ENCODE measurements at regions not wholly inside any gene's neighbourhood (a gene's known extent, or its start where the extent isn't known, plus 50 kb on each side); places are given as distances from the start of the nearest gene placed in this dataset.
"Not testable (repeated sequence)": the region's sequence is repeated elsewhere in the genome, so short reads cannot be mapped to it uniquely, and the experiment has no call there.

- Histone ChIP-seq H3K9me3 (replicated peaks in 1 of 11) (peaks cover 0 to 21% (median 11%) of the 10 kb centered on the region in 11 experiments; a peak in 12 of 22 replicates), H3K4me1 (peaks cover 0 to 8% (median 6%) of the 10 kb centered on the region in 10 experiments; a peak in 8 of 20 replicates), H3K9ac (no peak overlapping the region), H3K4me3 (no peak overlapping the region), H3K27ac (no peak overlapping the region), H3K27me3 (peaks cover 23 to 56% (median 44%) of the 10 kb centered on the region in 11 experiments; a peak in 21 of 22 replicates), H3K36me3 (no peaks in the 10 kb centered on the region), H3K4me2 (no peak overlapping the region), H4K20me1 (no peaks in the 10 kb centered on the region)
- TF ChIP-seq Cebpa-rat (IDR thresholded peaks at IDR 0.05): no peak
These were observed 165.1 kb downstream of the VSIG4 start for GRCh38 chrX:65874765-65875164.

GRCh38 chrX:65874110-65874509 is 165.8 kb downstream of the VSIG4 start:
- peaks cover 0 to 8% (median 6%) of the 10 kb centered on the region in 10 experiments; a peak in 8 of 20 replicates for H3K4me1 ChIP-seq
- H3K9me3 ChIP-seq (replicated peaks in 1 of 11): peaks cover 0 to 21% (median 11%) of the 10 kb centered on the region in 11 experiments; a peak in 12 of 22 replicates
- H3K36me3 ChIP-seq: no peaks in the 10 kb centered on the region
- no peaks in the 10 kb centered on the region for H4K20me1 ChIP-seq
- H3K4me3 ChIP-seq: no peak overlapping the region
- no peak overlapping the region for H3K27ac ChIP-seq
- H3K9ac ChIP-seq: no peak overlapping the region
- no peak overlapping the region for H3K4me2 ChIP-seq
- TF ChIP-seq Cebpa-rat (IDR thresholded peaks at IDR 0.05): no peak
- peaks cover 23 to 55% (median 38%) of the 10 kb centered on the region in 11 experiments; a peak in 21 of 22 replicates for H3K27me3 ChIP-seq

- Histone ChIP-seq H3K27me3 (peaks cover 23 to 48% (median 38%) of the 10 kb centered on the region in 11 experiments; a peak in 21 of 22 replicates), H3K4me3 (no peak overlapping the region), H3K4me2 (no peak overlapping the region), H3K9ac (no peak overlapping the region), H3K9me3 (replicated peaks in 1 of 11) (peaks cover 0 to 21% (median 11%) of the 10 kb centered on the region in 11 experiments; a peak in 12 of 22 replicates), H4K20me1 (no peaks in the 10 kb centered on the region), H3K27ac (no peak overlapping the region), H3K36me3 (no peaks in the 10 kb centered on the region), H3K4me1 (peaks cover 0 to 8% (median 6%) of the 10 kb centered on the region in 10 experiments; a peak in 8 of 20 replicates)
- no peak for TF ChIP-seq Cebpa-rat (IDR thresholded peaks at IDR 0.05)
These were observed 166.5 kb downstream of the VSIG4 start for GRCh38 chrX:65873385-65873784.

DNA sequence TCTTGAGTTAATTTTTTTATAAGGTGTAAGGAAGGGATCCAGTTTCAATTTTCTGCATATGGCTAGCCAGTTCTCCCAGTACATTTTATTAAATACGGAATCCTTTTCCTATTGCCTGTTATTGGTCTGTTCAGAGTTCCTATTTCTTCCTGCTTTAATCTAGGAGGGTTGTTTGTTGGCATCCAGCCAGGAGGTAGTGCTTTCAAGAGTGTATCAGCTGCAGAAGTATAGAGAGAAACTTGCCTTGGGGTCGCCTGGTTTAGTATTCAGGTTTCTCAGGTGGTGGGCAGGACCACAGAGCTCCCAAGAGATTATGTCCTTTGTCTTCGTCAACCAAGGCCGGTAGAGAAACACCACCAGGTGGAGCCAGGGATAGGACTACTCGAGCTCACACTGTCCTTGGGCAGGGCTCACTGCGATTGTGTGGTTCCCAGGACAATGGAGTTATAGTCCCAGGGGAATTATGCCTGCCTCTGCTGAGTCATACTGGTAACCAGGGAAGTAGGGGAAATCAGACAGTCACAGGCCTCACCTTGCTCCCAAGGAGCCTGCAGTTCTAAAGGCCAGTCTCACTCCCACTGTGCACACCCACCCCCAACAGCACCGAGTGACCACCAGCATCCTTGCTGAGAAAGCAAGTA is 168.1 kb downstream of the VSIG4 start:
- Histone ChIP-seq H3K9me3 (replicated peaks in 1 of 11) (peaks cover 0 to 24% (median 11%) of the 10 kb centered on the region in 11 experiments; a peak in 12 of 22 replicates), H3K4me1 (peaks cover 0 to 8% (median 6%) of the 10 kb centered on the region in 10 experiments; a peak in 8 of 20 replicates), H4K20me1 (no peaks in the 10 kb centered on the region), H3K36me3 (no peaks in the 10 kb centered on the region), H3K4me3 (no peak overlapping the region), H3K27ac (no peak overlapping the region; a peak in 1 of 22 replicates), H3K9ac (no peak overlapping the region), H3K27me3 (peaks cover 23 to 41% (median 33%) of the 10 kb centered on the region in 11 experiments; a peak in 21 of 22 replicates), H3K4me2 (peak overlapping the region in 5 of 11 experiments; percentile 8 to 42 (median 26); a peak in 4 of 22 replicates)
- TF ChIP-seq Cebpa-rat (IDR thresholded peaks at IDR 0.05): no peak

GRCh38 chrX:65870544-65870943 is 169.3 kb downstream of the VSIG4 start:
- H3K4me3 ChIP-seq, H3K27ac ChIP-seq, H3K36me3 ChIP-seq, H3K4me1 ChIP-seq, H3K9ac ChIP-seq, H3K4me2 ChIP-seq, H4K20me1 ChIP-seq: not testable (repeated sequence)
- Histone ChIP-seq H3K9me3 (replicated peaks in 1 of 11) (peaks cover 0 to 22% (median 9%) of the 10 kb centered on the region in 11 experiments; a peak in 12 of 22 replicates), H3K27me3 (peaks cover 23 to 41% (median 33%) of the 10 kb centered on the region in 11 experiments; a peak in 21 of 22 replicates)

- Histone ChIP-seq H3K9me3 (replicated peaks in 1 of 11) (peaks cover 0 to 21% (median 0%) of the 10 kb centered on the region in 11 experiments; a peak in 2 of 22 replicates), H3K27me3 (peaks cover 24 to 39% (median 33%) of the 10 kb centered on the region in 11 experiments; a peak in 21 of 22 replicates), H4K20me1 (no peaks in the 10 kb centered on the region), H3K27ac (no peak overlapping the region), H3K4me2 (no peak overlapping the region), H3K36me3 (no peaks in the 10 kb centered on the region), H3K9ac (no peak overlapping the region), H3K4me3 (no peak overlapping the region), H3K4me1 (peaks cover 0 to 1% (median under 1%) of the 10 kb centered on the region in 10 experiments; a peak in 7 of 20 replicates)
- TF ChIP-seq Cebpa-rat (IDR thresholded peaks at IDR 0.05): no peak
These were observed 173.1 kb downstream of the VSIG4 start for GRCh38 chrX:65866773-65867172.

GRCh38 chrX:65866146-65866545 is 173.7 kb downstream of the VSIG4 start:
- Histone ChIP-seq H3K27me3 (peaks cover 24 to 40% (median 33%) of the 10 kb centered on the region in 11 experiments; a peak in 21 of 22 replicates), H3K4me2 (no peak overlapping the region), H3K4me3 (no peak overlapping the region), H4K20me1 (no peaks in the 10 kb centered on the region), H3K9me3 (replicated peaks in 1 of 11) (peaks cover 0 to 21% (median 0%) of the 10 kb centered on the region in 11 experiments; a peak in 2 of 22 replicates), H3K4me1 (0 out of 20 replicates have a peak, but pooled peaks cover 0 to 4% (median 0%) of the 10 kb centered on the region in 10 experiments), H3K9ac (no peak overlapping the region), H3K27ac (no peak overlapping the region), H3K36me3 (no peaks in the 10 kb centered on the region)
- no peak for TF ChIP-seq Cebpa-rat (IDR thresholded peaks at IDR 0.05)

- H3K9ac ChIP-seq: no peak overlapping the region
- no peaks in the 10 kb centered on the region for H3K36me3 ChIP-seq
- no peak overlapping the region for H3K4me3 ChIP-seq
- H4K20me1 ChIP-seq: no peaks in the 10 kb centered on the region
- no peak overlapping the region for H3K27ac ChIP-seq
- H3K4me1 ChIP-seq: 0 out of 20 replicates have a peak, but pooled peaks cover 0 to 4% (median 0%) of the 10 kb centered on the region in 10 experiments
- no peak overlapping the region for H3K4me2 ChIP-seq
- H3K9me3 ChIP-seq (replicated peaks in 1 of 11): peaks cover 0 to 12% (median 0%) of the 10 kb centered on the region in 11 experiments; a peak in 3 of 22 replicates
- TF ChIP-seq Cebpa-rat (IDR thresholded peaks at IDR 0.05): no peak
- H3K27me3 ChIP-seq: peaks cover 24 to 54% (median 42%) of the 10 kb centered on the region in 11 experiments; a peak in 21 of 22 replicates
These were observed 177.2 kb downstream of the VSIG4 start for GRCh38 chrX:65862638-65863037.

GRCh38 chrX:65859299-65859698 is 180.6 kb downstream of the VSIG4 start:
- H4K20me1 ChIP-seq: no peaks in the 10 kb centered on the region
- H3K9me3 ChIP-seq (replicated peaks in 1 of 11): peaks cover 7 to 39% (median 23%) of the 10 kb centered on the region in 11 experiments; a peak in 21 of 22 replicates
- TF ChIP-seq Cebpa-rat (IDR thresholded peaks at IDR 0.05): no peak
- H3K4me1 ChIP-seq: 0 out of 20 replicates have a peak, but pooled peaks cover 0 to 4% (median 0%) of the 10 kb centered on the region in 10 experiments
- H3K27ac ChIP-seq: no peak overlapping the region
- no peak overlapping the region for H3K4me2 ChIP-seq
- peaks cover 16 to 52% (median 32%) of the 10 kb centered on the region in 11 experiments; a peak in 21 of 22 replicates for H3K27me3 ChIP-seq
- H3K36me3 ChIP-seq: no peaks in the 10 kb centered on the region
- H3K4me3 ChIP-seq: no peak overlapping the region
- no peak overlapping the region for H3K9ac ChIP-seq

GRCh38 chrX:65854437-65854836 is 185.4 kb downstream of the VSIG4 start:
- not testable (repeated sequence) for H3K4me2 ChIP-seq, H4K20me1 ChIP-seq, H3K36me3 ChIP-seq, H3K4me1 ChIP-seq, H3K27ac ChIP-seq, H3K9ac ChIP-seq, H3K4me3 ChIP-seq
- peaks cover 14 to 53% (median 29%) of the 10 kb centered on the region in 11 experiments; a peak in 21 of 22 replicates for H3K9me3 ChIP-seq (replicated peaks in 1 of 11)
- peaks cover 0 to 16% (median 4%) of the 10 kb centered on the region in 11 experiments; a peak in 10 of 22 replicates for H3K27me3 ChIP-seq

- Histone ChIP-seq H3K9me3 (replicated peaks in 1 of 11) (peaks cover 14 to 41% (median 23%) of the 10 kb centered on the region in 11 experiments; a peak in 21 of 22 replicates), H3K27me3 (peaks cover 4 to 21% (median 9%) of the 10 kb centered on the region in 11 experiments; a peak in 11 of 22 replicates)
- not testable (repeated sequence) for H3K9ac ChIP-seq, H3K4me2 ChIP-seq, H3K4me1 ChIP-seq, H3K27ac ChIP-seq, H3K36me3 ChIP-seq, H4K20me1 ChIP-seq, H3K4me3 ChIP-seq
These were observed 183.9 kb downstream of the MSN start for GRCh38 chrX:65851306-65851705.

DNA sequence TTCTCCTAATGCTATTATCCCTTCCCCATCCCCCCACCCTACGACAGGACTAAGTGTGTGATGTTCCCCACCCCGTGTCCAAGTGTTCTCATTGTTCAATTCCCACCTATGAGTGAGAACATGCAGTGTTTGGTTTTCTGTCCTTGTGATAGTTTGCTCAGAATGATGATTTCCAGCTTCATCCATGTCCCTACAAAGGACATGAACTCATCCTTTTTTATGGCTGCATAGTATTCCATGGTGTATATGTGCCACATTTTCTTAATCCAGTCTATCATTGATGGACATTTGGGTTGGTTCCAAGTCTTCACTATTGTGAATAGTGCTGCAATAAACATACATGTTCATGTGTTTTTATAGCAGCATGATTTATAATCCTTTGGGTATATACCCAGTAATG is 183.4 kb downstream of the MSN start:
- H3K9me3 ChIP-seq (replicated peaks in 1 of 11): peaks cover 10 to 36% (median 18%) of the 10 kb centered on the region in 11 experiments; a peak in 20 of 22 replicates
- H3K4me2 ChIP-seq, H3K9ac ChIP-seq: not testable (repeated sequence)

More for the DNA sequence above, 183.4 kb downstream of the MSN start:
- not testable (repeated sequence) for H3K27ac ChIP-seq, H4K20me1 ChIP-seq, H3K36me3 ChIP-seq, H3K4me1 ChIP-seq, H3K4me3 ChIP-seq
- peaks cover 4 to 24% (median 10%) of the 10 kb centered on the region in 11 experiments; a peak in 11 of 22 replicates for H3K27me3 ChIP-seq
